Erythroblast (primary cell): ENCODE measurements at regions not wholly inside any gene's neighbourhood (a gene's known extent, or its start where the extent isn't known, plus 50 kb on each side); places are given as distances from the start of the nearest gene placed in this dataset.

Source experiments
- DNase-seq, 2 experiments: peaks; one replicate each; lab custom pipeline; 2025; lab: John Stamatoyannopoulos, UW
- GATA1 ChIP-seq: IDR thresholded peaks from 2 replicates; pipeline ENCODE4 v1.6.1; 2011; ENCODE audit warnings: low read depth, mild to moderate bottlenecking, control low read depth, low read length, moderate library complexity
- POLR2A ChIP-seq: IDR thresholded peaks from 2 replicates; pipeline ENCODE4 v1.6.1; 2011; ENCODE audit warnings: mild to moderate bottlenecking, low read length

DNA sequence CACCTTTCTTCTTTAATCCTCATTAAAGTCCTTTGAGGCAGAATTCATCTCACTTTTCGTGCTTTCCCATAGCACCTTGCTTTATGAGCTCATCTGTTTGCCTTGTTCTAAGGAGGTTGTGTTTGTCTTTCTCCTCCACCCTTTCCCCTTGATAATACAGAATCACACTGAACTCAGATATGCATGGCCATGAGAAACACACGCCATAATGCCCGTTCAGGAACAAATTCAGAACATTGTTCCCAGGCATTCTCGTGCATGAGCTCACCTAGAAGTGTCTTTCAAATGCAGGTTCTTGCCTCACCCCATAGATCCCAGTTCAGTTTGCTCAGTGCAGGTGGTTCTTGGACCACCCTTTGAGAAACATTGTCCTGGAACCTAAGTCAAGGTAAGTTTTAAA lies 71.1 kb downstream of the TMEM114 start:
- no peak for DNase-seq
- TF ChIP-seq GATA1 = no peak
- no peak for TF ChIP-seq POLR2A

DNA sequence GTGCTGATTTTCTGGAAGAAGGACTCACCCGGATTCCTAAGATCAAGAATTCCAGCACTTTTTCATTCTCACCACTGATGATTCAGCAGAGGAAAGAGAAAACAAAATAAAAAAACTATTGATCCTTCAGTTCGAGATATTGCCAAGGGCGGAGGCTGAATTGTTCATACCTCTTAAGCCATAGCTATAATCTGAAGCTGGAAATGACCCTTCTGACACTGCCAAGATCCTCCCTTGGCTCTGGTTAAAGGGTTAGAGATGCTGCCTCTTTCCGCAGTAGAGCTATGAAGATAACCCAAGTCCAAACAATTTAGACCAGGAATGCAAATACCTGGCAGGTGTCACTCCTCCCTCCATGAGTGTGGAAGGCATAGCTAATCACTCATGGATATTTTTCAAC lies 73.0 kb downstream of the TMEM114 start:
- no peak for DNase-seq
- no peak for TF ChIP-seq POLR2A

DNA sequence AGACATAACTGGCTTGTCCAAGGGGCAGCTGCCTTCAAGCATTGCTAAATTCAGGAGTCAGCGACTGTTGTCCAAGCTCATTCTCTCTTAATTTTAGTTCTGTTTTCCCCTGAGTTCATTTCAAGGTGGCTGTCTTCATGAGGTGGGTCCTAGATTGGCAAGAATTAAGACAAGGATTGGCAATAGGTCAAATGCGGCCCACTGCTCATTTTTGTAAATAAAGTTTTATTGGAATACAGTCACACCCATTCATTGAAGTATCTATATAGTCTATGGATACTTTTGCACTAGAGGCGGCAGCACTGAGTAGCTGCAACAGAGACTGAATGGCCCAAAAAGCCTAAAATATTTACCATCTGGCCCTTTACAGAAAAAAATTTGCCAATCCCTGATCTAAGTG lies 73.8 kb downstream of the TMEM114 start:
- no peak for DNase-seq

DNA sequence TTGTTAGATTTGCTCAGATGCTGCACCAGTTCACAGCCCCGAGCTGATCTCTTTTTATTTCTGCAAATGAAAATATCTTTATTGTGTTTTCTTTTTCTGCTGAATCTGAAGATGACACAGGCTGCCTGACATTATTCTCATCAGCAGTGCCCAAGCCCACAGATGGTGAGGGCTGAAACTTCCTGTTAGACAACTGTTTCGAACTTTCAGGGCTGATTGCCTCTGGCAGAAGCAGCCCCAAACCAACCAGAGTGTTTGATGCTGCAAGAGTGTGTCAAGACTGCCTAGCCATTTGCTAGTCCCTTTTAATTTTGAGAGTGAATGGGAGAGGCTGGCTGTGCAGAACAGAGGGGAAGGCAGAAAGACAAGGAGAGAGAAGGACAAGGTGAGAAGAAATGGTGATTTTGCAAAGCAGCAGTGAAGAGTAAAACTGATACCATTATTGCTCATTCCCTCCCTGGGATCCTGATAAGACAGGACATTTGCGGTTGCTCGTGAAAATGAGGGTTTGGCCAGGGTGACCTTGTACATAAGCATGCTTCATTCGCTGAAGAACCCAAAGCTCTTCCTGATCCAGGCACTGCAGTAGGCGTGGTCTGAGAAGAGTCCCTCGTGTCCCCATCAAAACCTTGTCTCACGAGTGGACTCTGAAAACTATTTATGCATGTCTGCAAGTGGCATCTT lies 77.2 kb downstream of the TMEM114 start:
- no peak for DNase-seq
- no peak for TF ChIP-seq POLR2A
- TF ChIP-seq GATA1 = no peak

More for the DNA sequence above, 73.8 kb downstream of the TMEM114 start:
- TF ChIP-seq GATA1 (no peak), POLR2A (no peak)

- DNase-seq = no peak
- TF ChIP-seq GATA1 (no peak), POLR2A (no peak)
These were observed 78.8 kb downstream of the TMEM114 start for GRCh38 chr16:8511464-8511863.

DNA sequence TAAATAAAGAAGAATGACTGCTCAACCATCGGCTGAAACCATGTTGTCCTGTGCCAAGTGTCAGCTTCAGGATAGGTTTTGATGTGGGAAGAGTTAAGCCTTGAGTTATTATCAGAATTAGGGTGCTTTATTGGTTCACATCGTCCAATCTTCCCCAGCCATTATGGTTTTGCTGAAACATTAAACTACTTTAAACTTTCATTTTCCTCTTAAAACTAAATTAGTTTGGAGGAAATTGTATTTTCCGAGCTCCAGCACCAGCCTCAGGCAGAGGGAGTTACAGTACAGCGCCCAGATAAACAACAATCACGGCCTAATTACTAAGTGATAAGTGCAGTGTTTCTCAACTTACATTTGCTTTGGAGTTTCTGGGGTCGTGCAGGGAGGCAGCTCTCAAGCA lies 80.2 kb downstream of the TMEM114 start:
- no peak for DNase-seq
- no peak for TF ChIP-seq POLR2A
- TF ChIP-seq GATA1 = no peak

- no peak for DNase-seq
- TF ChIP-seq POLR2A (no peak), GATA1 (no peak)
These were observed 84.9 kb downstream of the TMEM114 start for GRCh38 chr16:8505327-8505991.

DNA sequence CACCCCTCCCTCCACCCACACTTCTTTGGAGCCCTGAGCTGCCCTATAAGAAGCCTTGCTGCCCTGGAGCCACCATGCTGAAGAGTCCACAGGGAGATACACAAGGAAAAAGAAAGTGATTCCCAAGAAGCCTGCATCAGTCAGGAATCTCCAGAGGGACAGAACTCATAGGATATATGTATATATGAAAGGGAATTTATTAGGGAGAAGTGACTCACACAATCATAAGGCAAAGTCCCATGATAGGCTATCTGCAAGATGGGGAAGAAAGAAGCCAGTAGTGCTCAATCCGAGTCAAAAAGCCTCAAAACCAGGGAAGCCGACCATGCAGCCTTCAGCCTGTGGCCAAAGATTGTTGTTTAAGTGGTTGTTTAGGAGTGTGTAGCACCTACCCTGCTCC lies 87.9 kb downstream of the TMEM114 start:
- no peak for DNase-seq
- TF ChIP-seq GATA1 = no peak
- no peak for TF ChIP-seq POLR2A

DNA sequence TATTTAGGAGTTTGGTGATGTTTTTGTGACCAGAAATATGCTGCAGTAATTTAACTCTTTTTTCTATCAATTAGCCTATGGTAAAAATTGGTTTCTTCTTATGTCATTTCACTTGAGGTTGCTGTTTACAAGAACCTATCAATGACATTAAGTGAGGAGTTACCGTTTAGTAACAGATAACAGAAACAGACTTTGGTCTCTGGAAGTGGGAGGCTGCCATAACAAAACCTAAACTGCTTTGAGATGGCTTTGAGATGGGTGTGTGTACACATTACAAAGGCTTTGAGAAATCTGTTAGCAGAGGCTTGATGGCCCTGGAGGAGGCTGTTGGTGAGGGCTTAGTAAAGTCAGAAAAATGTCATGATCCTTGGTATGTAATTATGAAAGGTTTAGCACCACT lies 90.0 kb downstream of the TMEM114 start:
- DNase-seq = no peak
- no peak for TF ChIP-seq GATA1
- no peak for TF ChIP-seq POLR2A

DNA sequence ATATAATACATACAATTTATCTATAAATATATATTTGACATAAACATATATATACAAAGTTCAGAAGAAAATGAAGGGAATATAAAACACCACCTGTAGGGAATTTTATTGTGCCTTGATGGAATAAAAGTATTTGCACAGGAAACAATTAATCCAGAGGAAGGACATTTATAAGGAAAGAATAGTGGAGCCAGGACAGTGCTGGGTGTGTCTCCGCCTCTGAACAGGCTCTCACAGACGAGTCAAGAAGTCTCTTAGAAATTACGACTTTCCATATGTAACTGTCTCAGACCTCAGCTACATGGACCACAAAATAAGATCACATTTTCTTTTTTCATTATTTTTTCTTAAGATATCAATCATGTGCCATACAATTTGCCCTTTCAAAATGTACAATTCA lies 93.9 kb downstream of the TMEM114 start:
- no peak for DNase-seq
- TF ChIP-seq GATA1 (no peak), POLR2A (no peak)

- TF ChIP-seq POLR2A = no peak
- TF ChIP-seq GATA1 = no peak
- DNase-seq = no peak
These were observed 96.3 kb downstream of the TMEM114 start for GRCh38 chr16:8493972-8494371.

DNA sequence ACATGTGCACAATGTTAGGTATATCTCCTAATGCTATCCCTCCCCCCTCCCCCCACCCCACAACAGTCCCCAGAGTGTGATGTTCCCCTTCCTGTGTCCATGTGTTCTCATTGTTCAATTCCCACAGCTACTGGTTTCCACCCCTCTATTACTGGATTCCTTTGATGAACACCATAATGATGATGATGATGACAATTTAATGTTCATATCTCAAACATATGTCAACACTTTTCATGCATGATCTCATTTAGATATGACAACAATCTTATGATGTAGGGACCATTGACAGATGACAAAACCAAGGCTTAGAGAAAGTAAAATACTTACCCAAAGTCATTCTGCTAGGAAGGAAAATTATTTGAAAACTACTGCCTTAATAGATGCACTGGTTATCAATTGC lies 97.6 kb downstream of the TMEM114 start:
- no peak for TF ChIP-seq GATA1
- TF ChIP-seq POLR2A = no peak
- no peak for DNase-seq

DNA sequence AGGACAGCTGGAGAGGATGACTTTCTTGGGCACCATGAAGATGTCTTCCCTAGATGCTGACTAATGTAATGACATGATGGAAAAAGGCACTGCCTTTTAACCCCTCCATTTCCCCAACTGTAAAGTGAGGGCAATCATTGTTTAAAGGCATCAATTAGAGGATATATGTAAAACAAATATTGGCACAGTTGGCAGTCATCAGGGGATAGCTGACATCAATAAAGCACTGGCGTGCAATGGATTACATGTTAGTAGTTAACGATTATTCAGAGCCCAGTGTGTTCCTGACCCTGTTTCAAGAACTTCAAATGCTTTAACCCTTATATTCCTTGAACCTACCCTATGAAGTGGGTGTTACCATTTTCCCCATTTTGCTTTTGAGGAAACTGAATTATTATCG lies 100.7 kb downstream of the TMEM114 start:
- DNase-seq = no peak

DNA sequence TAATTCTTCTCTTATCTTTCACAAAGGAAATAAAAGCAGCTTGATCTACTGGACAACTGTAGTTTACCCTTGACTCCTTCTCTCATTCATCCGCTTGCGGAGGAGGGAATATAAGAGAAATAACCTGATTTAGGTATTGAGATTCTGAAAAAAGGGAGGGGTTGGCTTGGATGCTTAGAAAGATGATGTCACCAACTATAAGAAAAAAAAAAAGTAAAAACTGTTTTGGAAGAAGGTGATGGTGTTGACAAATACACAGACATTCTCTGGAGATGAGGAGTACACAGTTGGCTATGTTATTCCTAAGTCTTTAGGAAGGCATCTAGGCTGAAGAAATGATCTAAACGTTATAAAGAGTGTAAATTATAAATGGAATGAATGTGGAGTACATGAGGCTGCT lies 103.3 kb downstream of the TMEM114 start:
- DNase-seq = no peak
- TF ChIP-seq POLR2A (no peak), GATA1 (no peak)

More for the DNA sequence above, 100.7 kb downstream of the TMEM114 start:
- no peak for TF ChIP-seq GATA1
- no peak for TF ChIP-seq POLR2A

DNA sequence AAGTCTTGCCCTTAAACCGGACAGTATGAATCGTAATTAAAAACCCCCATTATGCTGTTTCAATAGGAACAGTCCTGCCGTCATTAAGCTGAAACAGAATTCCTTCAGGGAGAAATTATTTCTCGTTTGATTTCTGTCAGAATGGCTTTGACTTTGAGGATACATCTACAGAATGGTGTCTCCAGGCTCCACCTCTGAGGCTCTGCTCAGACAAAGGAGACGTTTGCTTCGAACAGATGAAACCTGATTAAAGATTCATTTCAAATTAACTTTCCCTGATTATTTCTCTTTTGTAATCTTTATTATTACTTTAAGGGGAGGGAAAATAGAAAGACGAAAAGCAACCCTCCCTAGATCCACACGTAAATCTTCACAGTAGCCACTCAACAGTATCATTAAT lies 106.9 kb downstream of the TMEM114 start:
- DNase-seq = no peak
- TF ChIP-seq POLR2A (no peak), GATA1 (no peak)
